ENCODE measurements at regions not wholly inside any gene's neighbourhood (a gene's known extent, or its start where the extent isn't known, plus 50 kb on each side); places are given as distances from the start of the nearest gene placed in this dataset.

- no peak for TF ChIP-seq BHLHE40 (IDR thresholded peaks at IDR 0.05; ENCODE audit: borderline replicate concordance)
- TF ChIP-seq SP1 (IDR thresholded peaks at IDR 0.05) = no peak
- TF ChIP-seq L3MBTL2 (conservative IDR thresholded peaks at IDR 0.05) = no peak
- no peak for TF ChIP-seq SUZ12 (IDR thresholded peaks at IDR 0.05)
- TF ChIP-seq NFRKB (IDR thresholded peaks at IDR 0.05) = no peak
- TF ChIP-seq HDGF (IDR thresholded peaks at IDR 0.05; ENCODE audit: borderline replicate concordance) = no peak
Measured at GRCh38 chr19:30999726-31000125, 349.5 kb downstream of the TSHZ3 start.

Measured in HEK293T (cell line).